Activated B cell treated with CpG ODN at 0.5 μM for 24 hours (primary cell): ENCODE measurements at regions not wholly inside any gene's neighbourhood (a gene's known extent, or its start where the extent isn't known, plus 50 kb on each side); places are given as distances from the start of the nearest gene placed in this dataset.

Experiments
- ATAC-seq: fragments of 200-7000 bp; cut with Tn5 transposase; one replicate; pipeline ENCODE4 v1.10.0; 2021; ENCODE audit warnings: low read depth, mild to moderate bottlenecking, moderate library complexity
- CTCF ChIA-PET: fragments of 350-600 bp; sonication (Branson Sonifier 250); formaldehyde crosslinking; loops from one replicate; lab custom pipeline; 2021; ENCODE audit warnings: antibody characterized with exemption; lab: Charles Lee
- POLR2A ChIA-PET: fragments of 350-600 bp; sonication (Branson Sonifier 250); formaldehyde crosslinking; loops from one replicate; lab custom pipeline; 2021; ENCODE audit warnings: antibody characterized with exemption; lab: Charles Lee
- DNase-seq: peaks from one replicate; pipeline ENCODE4 v3.0.0; 2022
- H3K27ac Mint-ChIP-seq: one replicate; pipeline ENCODE4 v1.8.0; 2020; ENCODE audit warnings: mixed read lengths
- H3K27me3 Mint-ChIP-seq: one replicate; pipeline ENCODE4 v1.8.0; 2021; ENCODE audit warnings: mixed read lengths
- H3K36me3 Mint-ChIP-seq: one replicate; pipeline ENCODE4 v1.8.0; 2021; ENCODE audit warnings: low read depth, mixed read lengths
- H3K4me1 Mint-ChIP-seq: one replicate; pipeline ENCODE4 v1.8.0; 2021; ENCODE audit warnings: mixed read lengths
- H3K4me3 Mint-ChIP-seq: one replicate; pipeline ENCODE4 v1.8.0; 2020; ENCODE audit warnings: mild to moderate bottlenecking, mixed read lengths
- H3K9me3 Mint-ChIP-seq: one replicate; pipeline ENCODE4 v1.8.0; 2020; ENCODE audit warnings: mixed read lengths
- intact Hi-C: fragments of 100-400 bp; cut with micrococcal nuclease; formaldehyde crosslinking; loops from one replicate; pipeline ENCODE4 v1.15.1; 2024
- TF ChIP-seq, protein P1 (sequence below): fragments of 200-600 bp; IDR thresholded peaks from one replicate; pipeline ENCODE4 v1.8.0; 2022; ENCODE audit warnings: antibody characterized with exemption, mild to moderate bottlenecking

DNA sequence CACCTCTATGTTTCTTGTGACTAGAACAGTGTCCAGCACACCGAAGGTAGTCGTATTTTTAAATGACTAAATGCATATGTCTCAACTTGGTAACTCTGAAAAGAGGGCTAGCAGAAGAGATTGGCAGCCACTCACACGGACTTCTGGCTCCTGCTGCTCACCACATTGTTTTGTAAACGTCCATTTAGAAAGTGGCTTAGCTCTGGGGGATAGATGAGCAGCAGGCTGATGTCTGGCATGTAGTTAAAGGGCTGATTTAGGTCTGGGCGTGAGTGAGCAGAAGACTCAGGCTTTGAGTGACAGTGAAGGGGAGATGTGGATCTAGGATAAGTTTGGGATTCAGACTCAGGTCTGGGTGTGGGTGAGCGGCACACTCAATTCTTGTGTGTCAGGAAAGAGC, 372.9 kb upstream of the HS6ST1 start:
- DNase-seq (no peak), ATAC-seq (no peak)
- no peak overlapping the region for H3K4me3 Mint-ChIP-seq
- no peaks in the 10 kb centered on the region for H3K9me3 Mint-ChIP-seq
- TF ChIP-seq, protein P1, sequence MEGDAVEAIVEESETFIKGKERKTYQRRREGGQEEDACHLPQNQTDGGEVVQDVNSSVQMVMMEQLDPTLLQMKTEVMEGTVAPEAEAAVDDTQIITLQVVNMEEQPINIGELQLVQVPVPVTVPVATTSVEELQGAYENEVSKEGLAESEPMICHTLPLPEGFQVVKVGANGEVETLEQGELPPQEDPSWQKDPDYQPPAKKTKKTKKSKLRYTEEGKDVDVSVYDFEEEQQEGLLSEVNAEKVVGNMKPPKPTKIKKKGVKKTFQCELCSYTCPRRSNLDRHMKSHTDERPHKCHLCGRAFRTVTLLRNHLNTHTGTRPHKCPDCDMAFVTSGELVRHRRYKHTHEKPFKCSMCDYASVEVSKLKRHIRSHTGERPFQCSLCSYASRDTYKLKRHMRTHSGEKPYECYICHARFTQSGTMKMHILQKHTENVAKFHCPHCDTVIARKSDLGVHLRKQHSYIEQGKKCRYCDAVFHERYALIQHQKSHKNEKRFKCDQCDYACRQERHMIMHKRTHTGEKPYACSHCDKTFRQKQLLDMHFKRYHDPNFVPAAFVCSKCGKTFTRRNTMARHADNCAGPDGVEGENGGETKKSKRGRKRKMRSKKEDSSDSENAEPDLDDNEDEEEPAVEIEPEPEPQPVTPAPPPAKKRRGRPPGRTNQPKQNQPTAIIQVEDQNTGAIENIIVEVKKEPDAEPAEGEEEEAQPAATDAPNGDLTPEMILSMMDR = no peak
- peaks cover 2% of the 10 kb centered on the region for H3K27me3 Mint-ChIP-seq
- CTCF ChIA-PET = no interaction called here
- H3K27ac Mint-ChIP-seq = no peak overlapping the region
- POLR2A ChIA-PET = no interaction called here
- no peaks in the 10 kb centered on the region for H3K36me3 Mint-ChIP-seq
- intact Hi-C loops = no loop called here
- peaks cover 7% of the 10 kb centered on the region for H3K4me1 Mint-ChIP-seq

DNA sequence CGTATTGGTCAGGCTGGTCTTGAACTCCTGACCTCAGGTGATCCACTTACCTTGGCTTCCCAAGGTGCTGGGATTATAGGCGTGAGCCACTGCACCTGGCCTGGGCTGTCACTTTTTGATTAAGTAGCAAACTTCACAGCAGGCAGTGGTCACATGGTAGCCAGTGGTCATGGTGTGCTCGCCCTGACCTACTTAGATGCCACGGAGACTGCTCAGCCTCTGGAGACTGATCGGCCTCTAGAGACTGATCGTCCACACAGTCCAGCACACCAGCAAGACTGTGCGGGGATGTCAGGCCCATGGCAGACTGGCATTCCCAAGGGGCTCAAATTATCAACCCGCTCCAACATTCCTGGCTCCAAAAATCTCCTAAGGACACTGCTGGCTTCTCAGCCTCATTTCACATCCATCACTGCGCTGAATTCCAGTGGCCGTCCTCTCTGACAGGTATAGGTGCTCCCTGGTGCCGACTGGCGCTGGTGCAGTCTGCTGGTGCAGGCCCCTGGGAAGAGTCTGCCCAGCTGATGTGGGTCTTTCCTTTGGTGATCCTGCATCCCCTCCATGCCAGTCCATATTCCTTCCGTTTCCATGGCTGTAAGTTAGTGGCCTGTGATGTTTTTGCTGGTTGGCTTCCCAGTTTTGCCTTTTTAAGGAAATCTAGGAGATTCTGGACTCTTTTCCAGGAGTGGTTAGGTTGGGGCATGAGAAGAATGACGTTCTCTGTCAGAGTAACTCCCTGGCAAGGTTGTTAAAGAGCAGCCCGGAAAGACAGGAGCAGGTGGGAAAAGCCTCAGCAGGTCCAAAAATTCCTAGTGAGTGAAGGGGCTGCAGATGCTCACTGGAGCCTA, 374.5 kb upstream of the HS6ST1 start:
- H3K27me3 Mint-ChIP-seq = peaks cover 3% of the 10 kb centered on the region
- TF ChIP-seq, protein P1 = no peak
- DNase-seq = no peak
- POLR2A ChIA-PET = no interaction called here
- no peaks in the 10 kb centered on the region for H3K9me3 Mint-ChIP-seq
- H3K36me3 Mint-ChIP-seq = no peaks in the 10 kb centered on the region
- ATAC-seq = no peak
- H3K4me3 Mint-ChIP-seq = no peak overlapping the region
- CTCF ChIA-PET = no interaction called here
- H3K27ac Mint-ChIP-seq = no peak overlapping the region
- intact Hi-C loops = no loop called here
- H3K4me1 Mint-ChIP-seq = no peaks in the 10 kb centered on the region

DNA sequence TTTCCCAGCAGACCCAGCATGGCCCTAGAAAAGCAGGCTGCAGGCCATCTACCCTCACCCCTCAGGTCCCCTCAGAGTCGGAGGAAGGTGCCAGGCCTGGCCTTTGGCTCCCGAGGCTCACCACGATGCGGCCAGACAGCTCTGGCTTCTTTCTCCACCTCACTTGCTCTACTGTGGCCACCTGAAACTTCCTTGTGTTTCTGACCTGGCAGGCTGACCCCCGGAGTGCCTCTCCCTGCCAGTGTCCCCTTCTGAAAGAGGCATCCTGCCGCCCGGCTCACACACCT, 375.0 kb upstream of the HS6ST1 start:
- ATAC-seq (no peak), DNase-seq (no peak)
- TF ChIP-seq, protein P1 = no peak
- Mint-ChIP-seq H3K4me3 (no peak overlapping the region), H3K27me3 (peaks cover 3% of the 10 kb centered on the region), H3K27ac (no peak overlapping the region), H3K9me3 (no peaks in the 10 kb centered on the region), H3K36me3 (no peaks in the 10 kb centered on the region), H3K4me1 (no peaks in the 10 kb centered on the region)
- CTCF ChIA-PET = no interaction called here
- POLR2A ChIA-PET = no interaction called here
- intact Hi-C loops = no loop called here

DNA sequence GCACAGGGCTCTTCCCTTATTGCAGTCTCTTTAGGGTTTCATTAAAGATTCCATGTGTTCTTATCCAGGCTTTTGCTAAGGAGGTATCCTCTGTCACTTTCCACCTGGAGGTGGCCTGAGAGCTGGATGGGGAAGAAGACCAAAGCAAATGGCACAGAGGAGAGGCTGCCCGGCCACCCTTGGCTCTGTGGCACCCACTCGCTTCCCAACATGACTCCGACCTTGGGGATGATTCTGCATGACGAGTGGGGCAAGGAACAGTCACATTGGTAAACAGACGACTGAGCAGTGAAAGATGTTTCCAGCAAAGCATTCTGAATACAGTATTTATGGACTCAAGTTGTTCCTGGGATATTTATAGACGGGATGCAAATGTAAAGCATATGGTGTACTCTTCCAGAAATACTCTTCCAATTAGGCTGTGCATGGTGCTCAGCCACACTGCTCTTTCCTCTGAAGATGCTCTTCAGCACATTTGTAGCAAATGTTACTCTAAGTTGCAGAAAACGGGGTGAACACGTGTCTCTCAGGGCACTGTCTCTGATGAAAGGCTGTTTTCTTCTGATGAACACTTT, 377.1 kb upstream of the HS6ST1 start:
- no peak for ATAC-seq
- no peaks in the 10 kb centered on the region for H3K9me3 Mint-ChIP-seq
- TF ChIP-seq, protein P1 = no peak
- DNase-seq = no peak
- peaks cover 5% of the 10 kb centered on the region for H3K27me3 Mint-ChIP-seq
- no peak overlapping the region for H3K27ac Mint-ChIP-seq
- intact Hi-C loops = no loop called here
- ChIA-PET POLR2A (no interaction called here), CTCF (no interaction called here)
- H3K4me3 Mint-ChIP-seq = no peak overlapping the region
- no peaks in the 10 kb centered on the region for H3K36me3 Mint-ChIP-seq
- no peaks in the 10 kb centered on the region for H3K4me1 Mint-ChIP-seq

DNA sequence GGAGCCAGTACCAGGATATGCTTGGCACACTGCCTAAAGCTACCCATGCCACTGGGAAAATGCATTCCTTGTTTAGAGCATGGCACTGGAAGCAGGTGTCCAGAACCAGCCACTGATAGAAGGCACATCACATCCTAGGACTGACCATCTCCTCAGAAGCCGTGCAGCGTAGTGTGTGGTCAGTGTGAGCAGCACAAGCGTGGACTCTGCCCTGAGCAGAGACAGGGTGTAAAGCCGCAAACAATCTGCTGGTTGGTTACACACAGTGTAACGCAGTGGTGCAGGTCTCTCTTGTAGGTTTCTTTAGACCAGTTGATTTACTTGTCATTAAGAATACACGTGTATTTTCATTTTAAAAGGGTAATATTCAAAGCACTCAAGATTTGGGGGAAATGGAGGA, 377.8 kb upstream of the HS6ST1 start:
- Mint-ChIP-seq H3K9me3 (no peaks in the 10 kb centered on the region), H3K4me3 (no peak overlapping the region), H3K27ac (no peak overlapping the region), H3K4me1 (no peaks in the 10 kb centered on the region), H3K36me3 (no peaks in the 10 kb centered on the region), H3K27me3 (peaks cover 6% of the 10 kb centered on the region)
- TF ChIP-seq, protein P1 = no peak
- ATAC-seq = no peak
- no peak for DNase-seq
- intact Hi-C loops = no loop called here
- ChIA-PET CTCF (no interaction called here), POLR2A (no interaction called here)
